H1 (cell line): ENCODE measurements at regions not wholly inside any gene's neighbourhood (a gene's known extent, or its start where the extent isn't known, plus 50 kb on each side); places are given as distances from the start of the nearest gene placed in this dataset.

Experiments used
- ATF3 ChIP-seq: IDR thresholded peaks from 2 replicates; pipeline ENCODE4 v1.6.1; 2011; ENCODE audit warnings: low read depth, mild to moderate bottlenecking, low read length; ENCODE audit not compliant: insufficient read depth

- TF ChIP-seq ATF3 = no peak
Measured at GRCh38 chr4:178068136-178068535, 625.9 kb upstream of the AGA start (continued).
